ENCODE measurements at regions not wholly inside any gene's neighbourhood (a gene's known extent, or its start where the extent isn't known, plus 50 kb on each side); places are given as distances from the start of the nearest gene placed in this dataset.
"Not testable (repeated sequence)": the region's sequence is repeated elsewhere in the genome, so short reads cannot be mapped to it uniquely, and the experiment has no call there.

DNA sequence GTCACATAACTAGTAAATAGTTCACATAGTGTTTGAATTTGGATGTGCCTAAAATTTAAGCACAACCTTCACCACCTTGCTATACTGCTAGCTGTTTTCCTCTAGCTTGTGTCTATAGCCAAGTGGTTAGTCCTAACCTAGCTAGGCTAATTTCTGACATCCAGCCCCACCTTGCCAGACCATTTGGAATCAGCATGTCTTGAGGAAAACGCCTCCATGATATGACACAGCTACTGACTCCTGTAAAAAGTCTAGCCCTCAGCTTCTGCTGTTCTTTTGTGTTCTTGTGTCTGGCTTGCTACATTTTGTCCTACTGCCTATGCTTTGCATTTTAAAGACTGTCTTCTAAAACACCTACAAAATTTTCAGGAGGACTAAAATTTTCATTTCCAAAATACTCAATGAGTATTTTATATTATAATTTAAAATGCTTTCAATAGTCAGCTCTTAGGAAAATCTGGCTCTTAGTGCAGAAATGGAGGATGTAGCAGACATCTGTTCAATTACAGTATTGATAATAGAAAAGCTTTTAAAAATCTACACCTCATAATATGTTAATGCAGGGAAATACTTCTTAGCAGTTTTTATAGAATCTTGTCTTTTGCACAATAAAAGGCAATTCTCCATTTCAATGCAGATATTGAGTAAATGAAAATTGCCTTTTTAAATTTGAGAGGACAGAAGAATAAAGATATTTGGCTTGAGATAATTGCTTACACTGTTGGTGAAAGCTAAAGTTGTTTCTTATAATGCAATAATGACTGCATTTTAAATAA, 160.8 kb upstream of the APP start:
- DNase-seq, result no peak

DNA sequence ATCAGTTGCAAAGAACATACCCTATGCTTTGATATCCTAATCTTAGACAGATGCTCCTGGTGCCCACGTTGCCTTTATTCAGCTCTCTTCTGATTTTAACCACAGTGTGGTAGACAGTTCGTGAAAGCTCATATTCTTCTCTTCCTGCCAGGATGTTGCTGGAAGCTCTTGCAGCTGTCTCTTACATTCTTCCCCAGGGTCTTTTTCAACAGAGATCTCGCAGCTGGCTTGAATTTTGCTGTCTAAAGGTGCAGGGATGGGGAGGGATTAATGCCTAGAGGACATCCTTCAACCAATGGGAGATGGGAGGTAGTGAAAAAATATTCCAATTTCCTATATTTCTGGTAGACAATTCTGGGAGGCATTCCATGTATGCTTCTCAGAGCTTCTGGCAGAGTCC, 150.0 kb upstream of the APP start:
- peak; percentile 17 for DNase-seq

DNA sequence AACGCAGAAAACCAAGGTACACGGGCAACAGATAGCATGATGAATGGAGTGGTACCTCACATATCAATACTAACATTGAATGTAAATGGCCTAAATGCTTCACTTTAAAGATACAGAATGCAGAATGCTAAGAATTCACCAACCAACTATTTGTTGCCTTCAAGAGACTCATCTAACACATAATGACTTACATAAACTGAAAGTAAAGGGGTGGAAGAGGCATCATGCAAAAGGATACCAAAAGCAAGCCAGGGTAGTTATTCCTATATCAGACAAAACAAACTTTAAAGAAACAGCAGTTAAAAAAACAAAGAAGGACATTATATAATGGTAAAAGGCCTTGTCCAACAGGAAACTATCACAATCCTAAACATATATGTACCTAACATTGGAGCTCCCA, 137.1 kb upstream of the APP start:
- DNase-seq, result no peak

DNA sequence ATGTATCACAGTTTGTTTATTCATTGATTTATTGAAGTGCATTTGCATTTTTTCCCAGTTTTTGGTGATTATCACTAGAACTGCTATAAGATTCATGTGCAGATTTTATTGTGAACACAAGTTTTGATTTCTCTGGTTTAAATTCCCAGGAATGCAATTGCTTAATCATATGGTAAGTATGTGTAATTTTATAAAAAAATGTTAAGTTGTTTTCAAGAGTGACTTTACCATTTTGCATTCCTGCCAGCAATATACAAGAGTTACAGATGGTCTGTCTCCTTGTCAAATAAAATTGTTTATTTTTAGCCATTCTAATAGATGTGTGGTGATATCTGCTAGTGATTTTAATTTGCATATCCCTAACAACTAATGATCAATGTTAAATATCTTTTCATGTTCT, 127.3 kb upstream of the APP start:
- no peak for DNase-seq

DNA sequence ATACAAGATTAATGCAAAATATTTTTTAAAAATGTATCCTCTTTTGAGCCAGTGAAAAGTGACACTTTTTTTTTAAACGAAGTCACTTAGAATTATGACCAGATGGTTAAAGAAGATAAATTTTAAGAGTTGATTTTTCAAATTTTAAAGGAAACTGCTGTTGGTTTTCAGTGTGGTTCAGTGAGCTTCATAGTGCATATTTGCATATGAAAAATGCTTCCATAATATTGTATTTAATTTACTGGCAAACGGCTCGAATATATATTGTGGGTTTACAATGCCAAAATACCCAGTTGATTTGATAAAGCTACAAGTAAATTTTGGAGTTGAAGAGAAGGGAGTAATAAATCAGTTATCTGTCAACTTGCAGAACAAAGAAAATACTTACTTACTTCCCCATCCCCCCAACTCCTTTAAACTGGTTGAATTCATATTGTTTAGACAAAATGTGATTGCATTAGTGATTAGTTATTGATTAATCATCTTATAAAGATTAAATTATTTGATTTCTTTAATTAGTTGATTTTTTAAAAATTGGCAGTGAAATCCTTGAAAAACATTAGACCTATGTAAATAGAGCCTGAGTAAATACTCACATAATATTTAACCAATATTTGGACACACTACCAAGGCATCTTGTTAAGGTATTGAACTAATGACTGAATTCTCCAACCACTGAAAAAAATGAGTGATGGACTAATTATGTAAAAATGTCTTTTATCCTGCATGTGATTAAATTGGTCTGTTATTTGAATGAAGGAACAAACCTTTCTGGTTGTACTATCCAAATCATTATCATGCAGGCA, 122.8 kb upstream of the APP start:
- no peak for DNase-seq

DNA sequence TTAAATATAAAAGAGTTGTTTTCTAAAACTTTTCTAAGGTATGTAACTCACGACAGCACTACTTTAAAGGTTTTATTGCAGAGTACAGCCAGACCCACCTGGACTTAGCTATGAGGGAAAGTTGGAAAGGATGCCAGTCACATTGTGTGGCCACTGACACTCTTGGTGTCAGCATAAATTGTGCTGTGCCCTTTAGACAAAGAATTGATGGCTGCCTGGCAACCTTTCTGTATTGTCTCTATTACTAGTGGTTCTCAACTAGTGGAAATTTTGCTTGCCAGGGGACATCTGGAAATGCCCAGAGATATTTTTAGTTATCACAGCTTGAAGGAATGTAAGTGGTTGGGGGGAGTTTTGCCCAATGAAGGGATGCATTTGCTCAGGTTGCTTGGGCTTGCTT, 117.5 kb upstream of the APP start:
- DNase-seq, result no peak

DNA sequence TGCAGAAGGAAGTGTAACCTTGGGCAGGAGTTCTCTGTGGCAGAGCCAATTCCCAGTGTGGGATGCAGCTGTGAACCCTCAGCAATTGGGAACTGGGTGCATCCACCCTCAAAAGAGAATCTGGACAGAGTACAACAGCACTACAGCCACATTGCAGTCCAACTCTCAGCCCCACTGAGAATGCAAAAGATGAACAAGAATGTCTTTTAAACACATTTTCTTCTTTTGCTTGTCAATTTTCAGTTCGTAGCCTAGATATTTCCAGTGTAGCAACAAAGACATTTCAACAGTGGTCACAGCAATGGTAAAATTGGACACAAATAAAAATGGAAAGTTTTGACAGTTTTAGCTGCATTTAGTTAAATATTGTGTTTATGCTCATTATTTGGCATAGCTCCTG, 114.0 kb upstream of the APP start:
- DNase-seq, result no peak

DNA sequence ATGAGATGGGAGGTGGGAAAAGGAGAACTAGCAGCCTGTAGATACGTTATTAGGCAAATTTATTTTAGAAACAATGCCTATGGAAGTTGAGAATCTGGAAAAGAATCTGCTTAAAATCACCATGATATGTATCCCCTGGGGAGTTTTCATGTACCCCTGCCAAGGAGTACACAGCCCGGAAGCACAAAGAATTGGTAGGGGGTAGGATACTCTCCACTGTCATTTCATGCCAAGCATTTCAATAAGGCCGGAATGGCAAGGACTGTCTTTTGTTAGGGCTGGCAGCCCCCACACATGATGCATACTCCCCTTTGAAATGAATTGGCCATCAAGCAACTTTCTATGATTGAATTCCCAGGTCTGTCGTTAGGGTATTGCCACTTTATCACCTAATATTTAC, 111.5 kb upstream of the APP start:
- DNase-seq, result no peak

DNA sequence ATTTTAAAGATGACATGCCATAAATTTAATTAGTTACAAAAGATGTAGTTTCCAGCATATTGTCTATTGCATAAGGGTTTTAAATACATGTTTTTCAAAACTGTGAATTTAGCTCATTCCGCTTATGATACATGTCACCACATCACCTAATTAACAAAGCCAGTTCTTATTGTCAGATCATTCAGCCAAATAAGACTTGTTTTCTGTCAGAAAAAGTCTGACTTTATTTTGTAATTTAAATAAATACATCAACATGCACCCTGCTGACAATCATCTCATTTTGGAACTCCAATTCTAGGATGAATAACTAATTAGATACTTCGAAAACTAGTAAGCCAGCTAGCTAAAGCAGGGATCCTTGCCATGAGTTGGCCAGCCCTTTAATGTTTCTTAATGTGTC, 110.9 kb upstream of the APP start:
- no peak for DNase-seq

DNA sequence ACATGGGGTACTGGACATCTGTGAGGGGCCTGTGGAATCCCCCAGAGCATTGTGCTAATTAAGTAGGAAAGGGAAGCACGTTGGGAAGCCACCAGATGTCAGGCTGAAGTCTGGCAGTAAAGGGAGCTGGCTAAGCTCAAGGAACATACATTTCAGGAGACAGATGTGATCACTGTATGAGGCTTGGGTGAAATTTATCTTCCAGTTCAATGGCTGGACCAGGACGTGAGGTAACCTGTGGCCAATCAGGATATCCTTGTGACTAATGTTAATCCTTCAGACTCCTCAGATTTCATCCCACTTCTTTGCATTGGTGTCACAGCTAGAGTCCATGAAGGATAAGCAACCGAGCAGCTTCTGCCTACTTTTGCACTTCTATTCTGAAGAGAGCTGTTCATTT, 110.2 kb upstream of the APP start:
- peak; percentile 83 for DNase-seq

DNA sequence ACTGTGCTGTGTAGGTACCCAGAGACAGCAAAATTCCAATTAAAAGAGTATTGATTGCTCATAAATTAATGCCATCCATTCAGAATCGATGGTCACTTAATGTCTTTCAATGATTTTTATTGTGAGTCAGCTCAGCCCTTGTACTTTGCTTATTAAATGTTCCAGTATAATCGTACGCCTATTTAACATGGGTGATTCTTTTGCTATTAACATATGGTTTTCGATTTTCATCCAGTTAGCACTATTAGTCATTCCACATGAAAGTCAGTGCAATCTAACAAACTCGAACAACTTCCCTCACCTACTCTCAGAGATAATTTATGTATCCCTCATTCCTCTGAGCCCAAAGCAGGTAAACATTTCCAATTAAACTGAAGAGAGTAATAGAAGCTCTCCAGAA, 109.6 kb upstream of the APP start:
- DNase-seq, result no peak

DNA sequence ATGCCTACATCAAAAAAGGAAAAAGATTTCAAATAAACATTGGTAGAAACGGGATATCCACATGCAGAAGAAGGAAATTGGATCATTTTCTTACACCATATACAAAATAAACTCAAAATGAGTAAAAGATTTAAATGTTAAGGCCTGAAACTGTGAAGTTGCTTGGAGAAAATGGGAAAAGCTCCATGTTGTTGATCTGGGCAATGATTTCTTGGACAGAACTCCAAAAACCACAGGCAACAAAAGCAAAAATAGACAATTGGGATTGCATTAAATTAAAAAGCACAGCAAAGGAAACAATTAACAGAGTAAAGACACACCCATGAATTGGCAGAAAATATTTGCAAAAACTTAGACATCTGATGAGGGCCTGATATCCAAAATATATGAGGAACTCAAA, 105.2 kb upstream of the APP start:
- DNase-seq, result no peak

DNA sequence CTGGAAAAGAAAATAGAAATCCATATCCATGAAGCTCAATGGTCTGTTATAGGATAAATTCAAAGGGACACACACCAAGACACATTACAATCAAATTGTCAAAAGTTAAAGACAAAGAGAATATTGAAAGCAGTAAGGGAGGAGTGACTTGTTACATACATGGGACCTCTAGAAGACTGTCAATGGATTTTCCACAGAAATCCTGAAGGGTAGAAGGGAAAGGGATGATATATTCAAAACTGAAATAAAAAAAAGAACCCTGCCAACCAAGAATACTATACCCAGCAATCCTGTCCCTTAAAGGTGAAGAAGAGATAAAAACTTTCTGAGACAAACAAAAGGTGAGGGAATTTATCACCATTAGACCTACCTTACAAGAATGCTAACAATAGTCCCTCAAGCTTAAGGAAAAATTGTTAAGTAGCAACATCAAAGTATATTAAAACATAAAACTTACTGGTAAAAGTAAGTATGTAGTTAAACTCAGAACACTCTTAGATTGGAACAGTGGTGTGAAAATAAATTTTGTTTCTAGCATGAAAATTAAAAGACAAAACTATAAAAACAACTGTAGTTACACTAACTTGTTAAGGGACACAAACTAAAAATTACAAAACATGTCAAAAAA, 103.2 kb upstream of the APP start:
- no peak for DNase-seq

DNA sequence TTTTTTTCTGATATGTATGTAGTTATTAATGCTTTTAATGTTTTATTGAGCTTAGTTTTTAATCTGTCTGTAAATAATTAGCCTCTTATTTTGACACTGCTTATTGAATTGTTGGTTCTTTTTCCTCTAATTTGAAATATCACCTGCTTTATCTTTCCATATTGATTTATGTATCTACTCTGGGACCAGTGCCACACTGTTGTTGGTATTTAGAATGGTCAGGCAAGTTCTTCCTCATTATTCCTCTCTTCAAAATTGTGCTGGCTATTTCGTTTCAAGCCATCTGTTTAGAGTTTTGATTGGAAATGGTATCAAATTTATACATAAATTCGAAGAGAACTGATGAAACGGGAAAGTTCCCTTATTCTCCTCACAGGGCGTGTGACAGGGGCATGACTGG, 96.8 kb upstream of the APP start:
- DNase-seq, result no peak

DNA sequence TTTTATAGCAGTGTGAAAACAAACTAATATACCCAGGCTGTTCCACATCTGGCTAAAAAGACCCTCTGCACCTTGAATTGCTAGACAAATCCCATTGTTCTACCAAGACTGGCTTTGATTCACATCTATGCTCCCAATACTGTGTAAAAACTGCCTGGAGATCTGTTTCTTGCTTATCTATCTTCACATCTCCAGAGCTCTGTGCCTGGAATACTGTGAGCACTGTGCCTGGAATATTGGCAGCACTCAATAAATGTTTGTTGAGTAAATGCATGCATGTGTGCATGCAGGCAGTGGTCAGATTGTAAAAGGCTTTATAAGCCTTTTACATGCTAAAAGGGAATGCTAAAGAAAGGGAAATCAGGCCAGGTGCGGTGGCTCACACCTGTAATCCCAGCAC, 75.5 kb upstream of the APP start:
- no peak for DNase-seq

DNA sequence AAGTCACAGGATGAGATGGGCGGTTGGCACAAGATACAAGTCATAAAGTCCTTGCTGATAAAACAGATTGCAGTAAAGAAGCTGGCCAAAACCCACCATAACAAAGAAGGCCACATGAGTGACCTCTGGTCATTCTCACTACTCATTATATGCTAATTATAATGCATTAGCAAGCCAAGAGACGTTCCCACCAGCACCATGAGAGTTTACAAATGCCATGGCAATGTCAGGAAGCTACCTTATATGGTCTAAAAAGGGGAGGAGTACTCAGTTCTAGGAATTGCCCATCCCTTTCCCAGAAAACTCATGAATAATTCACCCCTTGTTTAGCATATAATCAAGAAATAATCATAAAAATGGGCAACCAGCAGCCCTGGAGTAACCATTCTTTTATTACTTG, 74.9 kb upstream of the APP start:
- DNase-seq, result no peak

DNA sequence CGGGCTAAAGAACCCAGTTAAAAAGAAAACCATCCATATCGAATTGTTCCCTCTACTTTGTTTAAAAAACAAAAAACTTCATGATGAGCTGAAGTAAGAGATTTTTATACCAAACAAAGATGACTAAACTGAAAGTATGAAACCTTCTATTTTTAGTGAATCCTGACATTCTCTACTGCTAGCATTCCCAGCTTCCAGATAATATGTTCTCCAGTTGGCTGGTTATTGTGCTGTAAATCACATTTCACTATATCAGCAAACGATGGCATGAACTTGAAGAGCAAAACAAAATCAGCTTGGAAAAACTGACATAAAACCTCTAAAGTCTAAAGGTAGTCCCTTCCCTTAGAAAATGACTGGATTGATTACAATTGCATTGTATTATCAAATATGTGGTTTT, 68.1 kb upstream of the APP start:
- DNase-seq, result no peak

DNA sequence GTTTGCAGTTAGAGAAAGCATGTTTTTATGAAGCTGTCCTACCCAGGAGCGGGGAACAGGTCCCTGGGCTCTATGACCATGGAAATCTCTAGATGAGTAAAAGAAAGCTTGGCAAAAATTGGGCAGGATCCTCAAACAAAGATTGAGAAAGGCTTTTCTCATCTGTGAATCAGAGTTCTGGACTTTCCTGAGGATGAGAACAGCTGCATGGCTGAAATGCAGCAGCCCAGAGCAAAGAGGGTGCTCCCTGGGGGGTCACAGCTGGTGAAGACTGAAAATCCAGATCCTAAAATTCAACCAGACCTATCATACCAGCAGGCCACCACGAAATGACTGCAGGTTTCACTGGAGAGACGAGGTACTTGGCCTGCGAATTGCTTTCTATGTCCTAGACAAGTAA, 65.7 kb upstream of the APP start:
- no peak for DNase-seq

DNA sequence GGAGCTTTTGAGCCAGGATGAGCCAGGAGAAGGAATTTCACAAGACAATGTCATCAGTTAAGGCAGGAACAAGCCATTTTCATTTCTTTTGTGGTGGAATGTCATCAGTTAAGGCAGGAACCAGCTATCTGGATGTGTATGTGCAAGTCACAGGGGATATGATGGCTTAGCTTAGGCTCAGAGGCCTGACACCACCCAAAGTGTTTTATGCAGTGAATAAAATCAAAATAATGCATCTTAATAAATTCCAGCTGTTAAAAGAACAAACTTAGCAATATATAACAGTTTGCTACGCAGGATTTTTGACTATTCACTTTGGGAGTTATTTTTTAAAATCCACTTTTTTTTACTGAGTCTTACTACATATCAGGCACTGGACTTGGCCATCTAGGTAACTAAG, 62.7 kb upstream of the APP start:
- DNase-seq, result not testable (repeated sequence)

DNA sequence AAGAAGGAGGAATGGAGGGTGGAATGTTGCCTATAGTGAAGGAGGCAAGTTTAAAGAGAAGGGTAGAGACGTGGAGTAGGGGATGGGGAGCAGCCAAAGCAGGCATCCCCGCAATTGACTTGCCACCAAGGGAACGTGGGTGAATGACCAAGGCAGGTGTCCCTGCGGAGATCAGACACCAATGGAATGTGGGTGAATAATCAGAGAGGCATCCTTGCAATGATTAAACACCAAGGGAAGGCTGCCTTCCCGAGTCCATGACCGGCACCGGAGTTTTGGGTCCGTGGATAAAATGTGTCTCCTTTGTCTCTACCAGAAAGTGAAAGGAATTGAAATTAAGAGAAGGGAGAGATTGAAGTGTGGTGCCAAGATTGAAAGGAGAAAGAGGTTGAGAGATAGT, 61.9 kb upstream of the APP start:
- DNase-seq, result not testable (repeated sequence)

DNA sequence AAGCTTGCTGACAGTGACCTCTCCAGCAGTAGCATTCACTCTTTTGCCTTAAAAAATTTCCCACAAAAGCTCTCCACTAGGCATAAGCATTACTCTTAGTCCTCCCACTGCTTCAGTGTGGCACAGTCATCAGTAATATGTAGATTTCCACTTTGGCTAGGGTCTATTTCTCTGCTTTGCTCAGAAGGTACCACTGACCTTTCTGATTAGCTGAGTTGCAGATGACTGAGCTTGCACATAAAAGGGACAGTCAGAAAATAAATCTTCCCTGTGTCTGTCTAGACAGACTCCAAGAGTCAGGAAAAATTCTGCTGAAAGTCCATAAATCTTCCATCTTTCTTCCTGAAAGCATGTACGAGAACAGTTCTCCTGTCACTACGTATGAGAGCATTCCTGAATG, 56.6 kb upstream of the APP start:
- DNase-seq, result no peak

DNA sequence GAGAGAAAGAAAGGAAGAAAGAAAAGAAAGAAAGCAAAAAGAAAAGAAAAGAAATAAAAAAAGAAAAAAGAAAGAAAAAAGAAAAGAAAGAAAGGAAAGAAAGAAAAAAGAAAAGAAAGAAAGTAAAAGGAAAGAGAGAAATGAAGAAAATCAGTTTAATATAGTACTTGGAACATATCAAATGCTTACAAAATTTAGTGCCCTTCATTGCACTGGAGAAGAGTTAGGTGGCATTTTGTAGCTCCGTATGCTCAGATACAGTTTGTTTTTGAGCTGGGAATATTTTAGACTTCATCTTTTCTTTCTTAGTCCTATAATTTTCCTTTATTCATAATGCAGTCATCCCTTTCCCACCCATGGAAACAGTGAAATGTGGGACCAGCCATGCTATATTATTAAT, 56.2 kb upstream of the APP start:
- no peak for DNase-seq

DNA sequence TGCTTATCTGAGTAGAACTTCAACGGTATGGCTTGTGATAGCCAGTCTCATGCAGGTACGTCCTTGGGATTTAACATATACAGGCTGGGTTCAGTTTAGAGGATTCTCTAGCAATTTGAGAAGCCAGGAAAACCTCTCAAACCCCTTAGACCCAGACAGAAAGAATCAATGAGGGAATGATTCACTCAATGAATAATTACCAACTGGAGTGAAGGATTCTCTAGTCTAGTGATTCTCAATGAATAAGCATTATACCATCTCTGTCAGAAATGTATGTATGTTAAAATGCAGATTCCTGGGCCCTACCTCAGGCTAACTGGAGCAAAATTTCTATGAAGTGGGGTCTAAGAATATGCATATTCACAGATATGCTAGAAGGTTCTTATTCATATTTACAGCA, 54.5 kb upstream of the APP start:
- DNase-seq, result no peak
